ENCODE measurements at regions not wholly inside any gene's neighbourhood (a gene's known extent, or its start where the extent isn't known, plus 50 kb on each side); places are given as distances from the start of the nearest gene placed in this dataset.
"Not testable (repeated sequence)": the region's sequence is repeated elsewhere in the genome, so short reads cannot be mapped to it uniquely, and the experiment has no call there.

- H3K9me3 Mint-ChIP-seq; H3K27me3 ChIP-seq (ENCODE audit: insufficient read depth): not testable (repeated sequence)
Measured at GRCh38 chr13:90278231-90278630, 1069.3 kb upstream of the MIR17HG start.

GRCh38 chr13:90281709-90282108 is 1065.8 kb upstream of the MIR17HG start:
- no peaks in the 10 kb centered on the region for H3K36me3 ChIP-seq (ENCODE audit: insufficient read depth)
- DNase-seq (ENCODE audit: low spot score) = no peak
- H3K27ac ChIP-seq (ENCODE audit: low read depth) = no peak overlapping the region
- H3F3A ChIP-seq (replicated peaks; ENCODE audit: low read depth) = no peaks in the 10 kb centered on the region
- H3K4me2 ChIP-seq = no peak overlapping the region
- H3K4me1 Mint-ChIP-seq = no peaks in the 10 kb centered on the region
- H3K4me3 ChIP-seq = no peak overlapping the region
- H3K36me3 Mint-ChIP-seq (ENCODE audit: low read depth) = no peaks in the 10 kb centered on the region
- H3K27me3 ChIP-seq (ENCODE audit: insufficient read depth) = no peaks in the 10 kb centered on the region
- H3K27ac Mint-ChIP-seq = no peak overlapping the region
- H3K4me3 Mint-ChIP-seq = no peak overlapping the region
- H3K9me3 Mint-ChIP-seq = no peaks in the 10 kb centered on the region
- no peaks in the 10 kb centered on the region for H4K20me1 ChIP-seq (replicated peaks; ENCODE audit: insufficient read depth)
- H2AFZ ChIP-seq = no peak overlapping the region
- no peaks in the 10 kb centered on the region for H3K27me3 Mint-ChIP-seq (ENCODE audit: insufficient read depth, low read depth, poor library complexity)
- no peaks in the 10 kb centered on the region for H3K79me2 ChIP-seq (replicated peaks; ENCODE audit: insufficient read depth)
- no peaks in the 10 kb centered on the region for H3K9me2 ChIP-seq (ENCODE audit: insufficient read depth)
- no peak for ATAC-seq
- no peaks in the 10 kb centered on the region for H3K4me1 ChIP-seq (ENCODE audit: insufficient read depth)
- TF ChIP-seq REST (IDR thresholded peaks at IDR 0.05; ENCODE audit: unreplicated experiment) = no peak
- no peak for TF ChIP-seq EZH2phosphoT487 (IDR thresholded peaks at IDR 0.05; ENCODE audit: unreplicated experiment)
- TF ChIP-seq STAT1 (IDR thresholded peaks at IDR 0.05; ENCODE audit: unreplicated experiment) = no peak
- no peak for TF ChIP-seq EZH2 (IDR thresholded peaks at IDR 0.05; ENCODE audit: low read depth, unreplicated experiment)
- no peak for TF ChIP-seq ETS1 (IDR thresholded peaks at IDR 0.05)
- TF ChIP-seq ZNF331 (CRISPR knock-in tag; IDR thresholded peaks at IDR 0.05; ENCODE audit: low read depth) = no peak
- no peak for TF ChIP-seq CREB1 (CRISPR knock-in tag; IDR thresholded peaks at IDR 0.05; ENCODE audit: low read depth)
- TF ChIP-seq NANOG (IDR thresholded peaks at IDR 0.05; ENCODE audit: borderline replicate concordance) = no peak
- no peak for TF ChIP-seq JUNB (IDR thresholded peaks at IDR 0.05; ENCODE audit: unreplicated experiment)
- no peak for TF ChIP-seq ZNF462 (CRISPR knock-in tag; IDR thresholded peaks at IDR 0.05)

More at GRCh38 chr13:90278231-90278630, 1069.3 kb upstream of the MIR17HG start:
- DNase-seq (ENCODE audit: low spot score); H3K9me2 ChIP-seq (ENCODE audit: insufficient read depth); H3K27ac Mint-ChIP-seq; H3K4me2 ChIP-seq; H3K4me3 Mint-ChIP-seq; ATAC-seq; H3K4me1 ChIP-seq (ENCODE audit: insufficient read depth); H3K4me1 Mint-ChIP-seq; H3K27me3 Mint-ChIP-seq (ENCODE audit: insufficient read depth, low read depth, poor library complexity); H3K27ac ChIP-seq (ENCODE audit: low read depth); H3K4me3 ChIP-seq; H3F3A ChIP-seq (replicated peaks; ENCODE audit: low read depth); H2AFZ ChIP-seq; H3K79me2 ChIP-seq (replicated peaks; ENCODE audit: insufficient read depth); H3K36me3 ChIP-seq (ENCODE audit: insufficient read depth); H4K20me1 ChIP-seq (replicated peaks; ENCODE audit: insufficient read depth); H3K36me3 Mint-ChIP-seq (ENCODE audit: low read depth): not testable (repeated sequence)

Measured in GM23338 (cell line).